NT2/D1 (cell line): ENCODE measurements at regions not wholly inside any gene's neighbourhood (a gene's known extent, or its start where the extent isn't known, plus 50 kb on each side); places are given as distances from the start of the nearest gene placed in this dataset.

ENCODE experiments used
- SUZ12 ChIP-seq: IDR thresholded peaks from 2 replicates; pipeline ENCODE4 v1.6.1; 2011; ENCODE audit not compliant: insufficient read length, insufficient read depth; ENCODE audit errors: extremely low read depth
- YY1 ChIP-seq: IDR thresholded peaks from 2 replicates; pipeline ENCODE4 v1.6.1; 2011; ENCODE audit not compliant: insufficient read length, insufficient read depth

DNA sequence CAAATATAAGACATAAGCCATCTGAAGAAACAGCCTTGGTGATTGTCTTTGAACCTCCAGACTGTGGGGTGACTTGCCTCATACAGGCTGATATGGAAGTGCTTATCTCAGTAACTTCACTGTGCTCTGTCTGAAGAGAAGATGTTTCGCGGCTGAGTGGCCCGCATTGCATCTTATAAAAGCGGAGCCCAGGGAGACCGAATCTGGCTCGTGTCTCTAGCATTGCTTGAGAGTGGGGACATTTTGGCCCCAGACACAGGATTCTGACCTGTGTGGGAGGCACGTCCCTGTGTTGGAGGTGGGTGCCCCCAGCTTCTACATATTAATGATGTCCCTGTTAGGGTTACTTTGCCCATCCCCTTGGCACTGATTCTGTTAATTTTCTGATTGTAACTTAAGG is 66.4 kb downstream of the METRNL start:
- no peak for TF ChIP-seq SUZ12
- no peak for TF ChIP-seq YY1
